GM12875 (cell line): ENCODE measurements at regions not wholly inside any gene's neighbourhood (a gene's known extent, or its start where the extent isn't known, plus 50 kb on each side); places are given as distances from the start of the nearest gene placed in this dataset.
"Not testable (repeated sequence)": the region's sequence is repeated elsewhere in the genome, so short reads cannot be mapped to it uniquely, and the experiment has no call there.

Experiments
- H3K4me3 ChIP-seq: one replicate; pipeline ENCODE4 v1.5.1; 2011; ENCODE audit warnings: low read depth, low read length, control low read depth
- CTCF ChIP-seq: IDR thresholded peaks from 2 replicates; pipeline ENCODE4 v1.5.1; 2011; ENCODE audit warnings: low read depth, mild to moderate bottlenecking, control low read depth, inconsistent platforms, low read length, moderate library complexity, borderline replicate concordance; ENCODE audit not compliant: insufficient read depth

GRCh38 chr7:131642429-131642828 lies 86.0 kb upstream of the PODXL start:
- no peak overlapping the region for H3K4me3 ChIP-seq
- no peak for TF ChIP-seq CTCF

- H3K4me3 ChIP-seq, result no peak overlapping the region
- TF ChIP-seq CTCF, result no peak
Observed at GRCh38 chr7:131640686-131641085, 84.3 kb upstream of the PODXL start.

GRCh38 chr7:131638641-131639430 lies 82.4 kb upstream of the PODXL start:
- H3K4me3 ChIP-seq, result no peak overlapping the region
- TF ChIP-seq CTCF, result no peak

- no peak overlapping the region for H3K4me3 ChIP-seq
- no peak for TF ChIP-seq CTCF
Observed at GRCh38 chr7:131637859-131638258, 81.4 kb upstream of the PODXL start.

GRCh38 chr7:131636092-131636491 lies 79.7 kb upstream of the PODXL start:
- no peak for TF ChIP-seq CTCF
- no peak overlapping the region for H3K4me3 ChIP-seq

- not testable (repeated sequence) for H3K4me3 ChIP-seq
Observed at GRCh38 chr7:131634197-131634596, 77.8 kb upstream of the PODXL start.

- TF ChIP-seq CTCF, result no peak
Observed at GRCh38 chr7:131633342-131633843, 77.0 kb upstream of the PODXL start.

More at GRCh38 chr7:131633342-131633843, 77.0 kb upstream of the PODXL start:
- H3K4me3 ChIP-seq, result no peak overlapping the region
